Psoas muscle (tissue), 7 donors: ENCODE measurements at regions not wholly inside any gene's neighbourhood (a gene's known extent, or its start where the extent isn't known, plus 50 kb on each side); places are given as distances from the start of the nearest gene placed in this dataset.

ENCODE experiments used
- ATAC-seq, 4 donors: fragments of 200-7000 bp; cut with Tn5 transposase; one replicate each; pipeline ENCODE4 v1.9.1; 2020; ENCODE audit warnings: moderate library complexity in 3 of 4, mild to moderate bottlenecking in 2 of 4
- DNase-seq, 2 donors: peaks; one replicate each; pipeline ENCODE4 v3.0.0-alpha.2; 2020
- H3K27ac ChIP-seq: fragments of 200-600 bp; one replicate; pipeline ENCODE4 v1.8.0; 2022
- H3K27me3 ChIP-seq, 3 donors: fragments of 200-600 bp in 1 of 3; one replicate each; pipeline versions ENCODE4 v1.6.1 to v1.8.0; 2013 to 2022; ENCODE audit warnings: low read length in 2 of 3, mild to moderate bottlenecking in 2 of 3, moderate library complexity in 1 of 3; ENCODE audit not compliant: insufficient read depth in 3 of 3
- H3K36me3 ChIP-seq, 2 donors: fragments of 200-600 bp in 1 of 2; one replicate each; pipeline versions ENCODE4 v1.6.1 to v1.8.0; 2013 to 2022; ENCODE audit warnings: low read depth in 1 of 2, mild to moderate bottlenecking in 1 of 2, moderate library complexity in 1 of 2; ENCODE audit not compliant: insufficient read depth in 1 of 2
- H3K4me1 ChIP-seq: fragments of 200-600 bp; one replicate; pipeline ENCODE4 v1.8.0; 2022
- H3K4me3 ChIP-seq: fragments of 200-600 bp; one replicate; pipeline ENCODE4 v1.8.0; 2022; ENCODE audit warnings: mild to moderate bottlenecking
- H3K9me3 ChIP-seq: fragments of 200-600 bp; one replicate; pipeline ENCODE4 v1.8.0; 2022
- CTCF ChIP-seq: fragments of 200-600 bp; IDR thresholded peaks from one replicate; pipeline ENCODE4 v1.8.0; 2022; ENCODE audit warnings: antibody characterized with exemption
- WGBS, 3 donors: extraction: QIAGEN DNeasy Blood & Tissue Kit; methylation state at CpG; one replicate each; pipeline versions ENCODE4 v1.1.6 to v1.1.7; 2013; 5-methylcytosine and 5-hydroxymethylcytosine counted together
- intact Hi-C, 2 donors: fragments of 100-400 bp; cut with DNase I; formaldehyde crosslinking; loops; one replicate each; pipeline versions ENCODE4 v1.11.0 to v1.14.2; 2022
- donor health status: healthy with polysubstance abuse.
- donor health status: DM: no; HTN: no; CAD: no; lungs with moderate emphysema.
- donor health status: Bipolar disorder and iron deficiency.
- donor health status: healthy.
- donor health status: DM: yes; HTN: yes; CAD: no.
- donor health status: DM: no; HTN: no; CAD: no.
- donor health status: DM: yes; HTN: yes; CAD: no.

- no peak overlapping the region for H3K27ac ChIP-seq
- ATAC-seq, result no peak
- WGBS, 3 donors, result 17 to 37% (median 24%) methylated on average over 1 of the region's 1 CpG
Measured at GRCh38 chr1:221240690-221241089, 361.4 kb downstream of the HLX start.

DNA sequence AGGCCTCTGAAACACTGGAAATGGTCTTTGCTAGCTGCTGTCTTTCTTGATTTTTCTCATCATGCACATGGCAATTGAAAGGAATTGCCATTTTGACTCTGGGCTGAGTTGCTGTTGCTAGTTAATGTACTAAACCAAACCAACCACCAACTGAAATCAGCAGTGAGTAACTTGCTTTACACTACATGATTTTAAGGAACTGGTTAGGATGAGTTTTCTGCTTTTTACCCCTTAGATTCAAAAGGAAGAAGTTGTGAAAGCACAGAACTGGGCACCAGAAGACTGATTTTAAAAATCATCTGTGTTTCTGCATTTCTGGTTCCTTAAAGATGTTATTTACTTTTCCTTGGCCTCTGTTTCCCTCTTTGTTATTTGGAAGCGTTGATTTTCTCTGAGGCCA lies 361.9 kb downstream of the HLX start:
- WGBS, 3 donors, result 91 to 100% (median 95%) methylated on average over 1 of the region's 1 CpG
- no peak for ATAC-seq
- intact Hi-C loops, result no loop called here
- no peak overlapping the region for H3K4me3 ChIP-seq
- H3K9me3 ChIP-seq, result no peaks in the 10 kb centered on the region
- H3K27ac ChIP-seq, result no peak overlapping the region
- DNase-seq, result no peak
- H3K36me3 ChIP-seq, result no peaks in the 10 kb centered on the region
- no peak for TF ChIP-seq CTCF
- no peaks in the 10 kb centered on the region for H3K27me3 ChIP-seq
- H3K4me1 ChIP-seq, result no peaks in the 10 kb centered on the region

More at GRCh38 chr1:221240690-221241089, 361.4 kb downstream of the HLX start:
- intact Hi-C loops, result no loop called here
- no peaks in the 10 kb centered on the region for H3K4me1 ChIP-seq
- H3K27me3 ChIP-seq, result no peaks in the 10 kb centered on the region
- H3K9me3 ChIP-seq, result no peaks in the 10 kb centered on the region
- H3K4me3 ChIP-seq, result no peak overlapping the region
- no peak for DNase-seq
- TF ChIP-seq CTCF, result no peak
- H3K36me3 ChIP-seq, result no peaks in the 10 kb centered on the region

- 69 to 70% (median 69%) methylated on average over 2 of the region's 2 CpGs for WGBS, 3 donors
- H3K4me1 ChIP-seq, result no peaks in the 10 kb centered on the region
- no peak for DNase-seq
Measured at GRCh38 chr1:221241592-221241991, 362.3 kb downstream of the HLX start.

GRCh38 chr1:221246067-221246466 lies 366.8 kb downstream of the HLX start:
- Histone ChIP-seq H3K9me3 (no peaks in the 10 kb centered on the region), H3K27ac (no peak overlapping the region), H3K4me1 (no peaks in the 10 kb centered on the region), H3K27me3 (no peaks in the 10 kb centered on the region), H3K36me3 (no peaks in the 10 kb centered on the region), H3K4me3 (no peak overlapping the region)
- ATAC-seq (no peak), DNase-seq (no peak)
- WGBS, 3 donors, result 79 to 85% (median 85%) methylated on average over 2 of the region's 2 CpGs
- intact Hi-C loops, result no loop called here
- TF ChIP-seq CTCF, result no peak

More at GRCh38 chr1:221241592-221241991, 362.3 kb downstream of the HLX start:
- no peaks in the 10 kb centered on the region for H3K9me3 ChIP-seq
- intact Hi-C loops, result no loop called here
- no peaks in the 10 kb centered on the region for H3K36me3 ChIP-seq
- no peak overlapping the region for H3K4me3 ChIP-seq
- no peak for ATAC-seq
- TF ChIP-seq CTCF, result no peak
- no peaks in the 10 kb centered on the region for H3K27me3 ChIP-seq
- no peak overlapping the region for H3K27ac ChIP-seq

GRCh38 chr1:221246628-221247415 lies 367.6 kb downstream of the HLX start:
- Histone ChIP-seq H3K4me3 (no peak overlapping the region), H3K27me3 (no peaks in the 10 kb centered on the region), H3K27ac (no peak overlapping the region), H3K36me3 (no peaks in the 10 kb centered on the region), H3K4me1 (no peaks in the 10 kb centered on the region), H3K9me3 (no peaks in the 10 kb centered on the region)
- 93 to 96% (median 95%) methylated on average over 4 of the region's 4 CpGs for WGBS, 3 donors
- intact Hi-C loops, result no loop called here
- ATAC-seq, result no peak
- no peak for DNase-seq
- no peak for TF ChIP-seq CTCF
